ENCODE measurements at regions not wholly inside any gene's neighbourhood (a gene's known extent, or its start where the extent isn't known, plus 50 kb on each side); places are given as distances from the start of the nearest gene placed in this dataset.
"Not testable (repeated sequence)": the region's sequence is repeated elsewhere in the genome, so short reads cannot be mapped to it uniquely, and the experiment has no call there.

DNA sequence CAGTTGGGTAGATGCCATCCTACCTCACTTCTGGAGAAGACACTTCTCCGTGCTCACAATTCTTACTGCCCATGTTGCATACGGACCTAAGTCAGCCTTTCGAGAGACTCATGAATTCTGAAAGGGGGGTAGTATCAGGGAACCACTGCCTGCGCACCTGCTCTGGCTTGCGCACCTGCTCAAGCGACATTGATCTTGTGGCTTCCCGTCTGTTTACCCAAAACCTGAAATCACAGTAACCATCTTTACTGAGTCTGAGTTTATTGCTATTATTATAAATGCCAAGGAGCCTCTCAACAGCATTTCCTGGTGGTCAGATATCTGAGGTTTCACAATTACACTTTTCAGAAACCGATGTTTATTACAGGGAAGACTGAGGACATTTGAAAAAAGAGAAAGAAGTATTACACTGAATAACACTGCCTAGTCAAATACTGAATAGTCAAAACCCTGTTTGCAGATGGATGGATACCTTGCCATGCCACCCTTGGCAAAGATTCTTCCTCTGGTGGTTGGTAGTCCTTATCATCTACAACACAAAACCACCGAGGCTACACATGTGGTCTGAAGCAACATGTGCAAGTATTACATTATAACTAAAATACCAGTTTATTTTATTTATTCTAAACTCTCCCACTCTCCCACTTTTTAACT, 208.7 kb downstream of the SIPA1L2 start:
- Mint-ChIP-seq H3K27ac (no peak overlapping the region), H3K4me3 (no peak overlapping the region), H3K9me3 (no peaks in the 10 kb centered on the region), H3K4me1 (no peaks in the 10 kb centered on the region), H3K36me3 (no peaks in the 10 kb centered on the region), H3K27me3 (peaks cover 4% of the 10 kb centered on the region)
- no peak for DNase-seq

DNA sequence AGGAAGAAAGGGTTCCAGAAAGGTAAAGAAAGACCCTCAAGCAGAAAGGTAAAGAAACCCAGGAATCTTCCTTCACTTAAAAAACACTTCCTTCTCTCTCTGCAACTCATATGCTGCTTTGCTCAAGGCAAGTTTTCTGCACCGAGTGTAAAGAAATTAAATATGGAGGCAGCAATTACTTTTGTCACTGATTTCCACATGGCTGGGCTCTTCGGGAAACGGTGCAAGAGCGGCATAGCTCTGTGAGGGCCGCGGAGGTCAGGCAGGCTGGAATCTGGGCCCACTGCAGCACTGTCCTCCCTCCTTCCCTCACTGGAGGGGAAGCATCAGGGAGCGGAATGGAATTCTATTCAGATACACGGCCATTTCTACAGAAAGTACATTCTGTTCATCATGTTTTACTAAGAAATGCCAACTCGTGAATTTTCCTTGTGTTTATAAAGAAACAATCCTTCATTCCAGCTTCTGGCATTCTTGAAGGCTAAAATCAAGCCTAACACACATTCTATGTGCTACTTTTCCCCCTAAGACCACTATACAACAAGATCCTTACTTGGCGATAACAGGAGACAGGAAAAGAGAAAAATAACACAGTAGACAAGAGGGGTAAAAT, 212.2 kb downstream of the SIPA1L2 start:
- Mint-ChIP-seq H3K4me3 (no peak overlapping the region), H3K27me3 (peaks cover 4% of the 10 kb centered on the region), H3K4me1 (no peaks in the 10 kb centered on the region), H3K36me3 (no peaks in the 10 kb centered on the region), H3K9me3 (no peaks in the 10 kb centered on the region), H3K27ac (no peak overlapping the region)
- no peak for DNase-seq

DNA sequence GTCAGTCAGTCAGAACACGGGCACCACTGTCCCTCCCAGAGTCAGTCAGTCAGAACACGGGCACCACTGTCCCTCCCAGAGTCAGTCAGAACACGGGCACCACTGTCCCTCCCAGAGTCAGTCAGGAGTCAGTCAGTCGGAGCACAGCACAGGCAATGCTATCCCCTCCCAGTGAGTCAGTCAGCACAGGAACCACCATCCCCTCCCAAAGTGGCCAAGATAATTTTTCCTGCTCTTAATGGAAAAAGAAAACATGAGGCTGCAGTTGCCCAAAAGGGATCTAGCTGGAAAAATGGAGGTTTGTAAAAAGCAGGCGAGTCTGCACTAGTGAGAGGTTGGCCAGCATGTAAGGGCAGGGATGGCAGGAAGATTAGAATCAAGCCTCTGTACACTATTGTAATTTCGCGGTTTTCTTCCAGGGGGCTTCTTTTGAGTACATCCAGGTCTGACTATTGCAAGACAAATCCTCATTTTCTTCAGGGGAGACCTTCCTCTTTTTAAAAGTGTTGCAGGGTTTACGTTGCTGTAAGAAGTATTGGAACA, 213.8 kb downstream of the SIPA1L2 start:
- Mint-ChIP-seq H3K4me3 (no peak overlapping the region), H3K27ac (no peak overlapping the region), H3K4me1 (no peaks in the 10 kb centered on the region)

DNA sequence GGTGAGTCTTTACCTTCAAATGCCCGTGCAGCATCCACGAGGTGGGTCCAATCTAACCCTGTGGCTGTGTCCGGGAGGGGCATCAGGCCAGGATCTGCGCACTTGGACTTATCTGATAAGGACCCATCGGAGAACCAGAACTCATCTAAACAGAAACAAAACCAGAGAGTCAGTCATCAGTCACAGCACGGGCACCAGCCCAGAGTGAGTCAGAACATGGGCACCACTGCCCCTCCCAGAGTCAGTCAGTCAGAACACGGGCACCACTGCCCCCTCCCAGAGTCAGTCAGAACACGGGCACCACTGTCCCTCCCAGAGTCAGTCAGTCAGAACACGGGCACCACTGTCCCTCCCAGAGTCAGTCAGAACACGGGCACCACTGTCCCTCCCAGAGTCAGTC, 214.5 kb downstream of the SIPA1L2 start:
- H3K9me3 Mint-ChIP-seq, H3K4me3 Mint-ChIP-seq, H3K27me3 Mint-ChIP-seq, H3K27ac Mint-ChIP-seq, DNase-seq, H3K4me1 Mint-ChIP-seq, H3K36me3 Mint-ChIP-seq: not testable (repeated sequence)

More for the DNA sequence above, 213.8 kb downstream of the SIPA1L2 start:
- DNase-seq: no peak
- Mint-ChIP-seq H3K36me3 (no peaks in the 10 kb centered on the region), H3K27me3 (peaks cover 4% of the 10 kb centered on the region), H3K9me3 (no peaks in the 10 kb centered on the region)

DNA sequence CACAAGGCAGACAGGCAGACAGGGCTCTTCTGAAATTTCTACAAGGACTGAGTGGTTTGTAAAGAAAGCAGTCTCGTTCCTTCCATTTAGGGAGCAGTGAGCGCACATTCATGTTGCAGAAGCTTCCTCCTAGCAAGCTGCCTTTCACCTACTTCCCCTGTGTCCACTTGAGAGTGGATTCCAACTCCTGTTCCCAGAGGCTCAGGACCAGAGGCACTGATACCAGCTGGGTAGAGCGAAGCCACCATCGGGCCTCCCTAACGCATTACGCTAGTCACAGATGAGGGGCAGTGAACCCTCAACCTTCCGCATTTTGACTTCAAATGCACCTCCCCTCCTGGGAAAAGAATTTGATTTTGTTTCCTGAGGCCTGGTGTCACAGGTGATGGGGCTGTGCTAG, 215.8 kb downstream of the SIPA1L2 start:
- Mint-ChIP-seq H3K27me3 (no peaks in the 10 kb centered on the region), H3K36me3 (no peaks in the 10 kb centered on the region), H3K27ac (no peak overlapping the region), H3K9me3 (peaks cover 4% of the 10 kb centered on the region), H3K4me3 (no peak overlapping the region), H3K4me1 (no peaks in the 10 kb centered on the region)
- no peak for DNase-seq

DNA sequence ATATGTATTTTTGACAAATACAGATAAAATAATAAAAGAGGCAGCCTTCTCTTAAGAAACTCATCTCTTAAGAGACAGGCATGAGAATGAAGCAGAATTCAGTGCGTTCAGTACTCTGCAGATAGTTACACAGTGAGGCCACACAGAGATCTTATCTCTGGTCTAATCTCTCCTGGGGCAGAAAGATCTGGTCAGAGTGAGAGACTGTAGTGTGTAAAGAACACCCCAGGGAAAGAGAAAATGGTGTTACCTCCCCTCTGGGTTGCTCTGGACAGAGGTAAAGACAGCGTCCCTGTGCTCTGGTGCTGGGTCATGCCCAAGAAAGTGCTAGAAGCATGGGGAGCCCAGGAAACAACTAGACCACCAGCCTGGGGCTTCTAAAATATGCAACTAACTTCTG, 216.3 kb downstream of the SIPA1L2 start:
- DNase-seq: no peak
- no peaks in the 10 kb centered on the region for H3K36me3 Mint-ChIP-seq
- H3K9me3 Mint-ChIP-seq: peaks cover 4% of the 10 kb centered on the region
- no peak overlapping the region for H3K27ac Mint-ChIP-seq
- no peak overlapping the region for H3K4me3 Mint-ChIP-seq
- no peaks in the 10 kb centered on the region for H3K27me3 Mint-ChIP-seq
- no peaks in the 10 kb centered on the region for H3K4me1 Mint-ChIP-seq

DNA sequence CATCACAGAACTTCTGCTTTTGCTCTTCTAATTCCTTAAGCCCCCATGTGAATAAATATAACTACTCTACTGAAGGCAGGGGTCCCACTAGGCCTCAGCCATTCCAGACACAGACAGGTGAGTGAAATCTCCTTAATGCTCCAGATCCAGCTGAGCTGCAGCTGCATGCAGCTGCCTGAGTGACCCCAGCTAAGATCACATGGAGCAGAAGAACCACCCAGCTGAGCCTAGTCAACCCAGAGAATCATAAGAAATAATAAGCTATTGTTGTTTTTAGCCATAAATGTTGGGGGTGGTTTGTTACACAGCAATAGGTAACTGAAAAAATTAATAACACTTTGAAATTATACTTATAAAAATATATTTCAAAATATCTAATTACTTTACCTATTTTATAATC, 220.3 kb downstream of the SIPA1L2 start:
- Mint-ChIP-seq H3K9me3 (peaks cover 4% of the 10 kb centered on the region), H3K4me1 (no peaks in the 10 kb centered on the region), H3K4me3 (no peak overlapping the region), H3K27ac (no peak overlapping the region), H3K27me3 (no peaks in the 10 kb centered on the region), H3K36me3 (no peaks in the 10 kb centered on the region)
- no peak for DNase-seq

DNA sequence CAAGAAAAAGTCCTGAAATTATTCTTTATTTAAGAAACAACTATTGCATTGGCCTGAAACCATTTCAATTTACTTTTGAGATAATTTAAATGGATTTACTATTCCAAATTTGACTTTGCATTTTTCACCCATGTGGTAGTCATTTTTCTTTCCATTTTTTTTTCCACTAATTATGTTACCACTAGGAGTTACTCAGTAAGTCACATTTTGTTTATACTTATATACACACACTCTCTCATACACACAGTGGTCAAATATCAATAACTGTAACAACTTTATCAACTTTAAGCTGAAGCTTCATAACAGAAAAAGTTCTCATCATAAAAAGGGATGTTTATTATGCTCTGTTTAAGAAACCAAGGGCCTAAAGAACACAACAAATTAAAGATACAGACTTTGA, 222.8 kb downstream of the SIPA1L2 start:
- DNase-seq: no peak
- no peaks in the 10 kb centered on the region for H3K36me3 Mint-ChIP-seq
- peaks cover 4% of the 10 kb centered on the region for H3K9me3 Mint-ChIP-seq
- H3K4me3 Mint-ChIP-seq: no peak overlapping the region
- no peak overlapping the region for H3K27ac Mint-ChIP-seq
- peaks cover 3% of the 10 kb centered on the region for H3K27me3 Mint-ChIP-seq
- no peaks in the 10 kb centered on the region for H3K4me1 Mint-ChIP-seq

DNA sequence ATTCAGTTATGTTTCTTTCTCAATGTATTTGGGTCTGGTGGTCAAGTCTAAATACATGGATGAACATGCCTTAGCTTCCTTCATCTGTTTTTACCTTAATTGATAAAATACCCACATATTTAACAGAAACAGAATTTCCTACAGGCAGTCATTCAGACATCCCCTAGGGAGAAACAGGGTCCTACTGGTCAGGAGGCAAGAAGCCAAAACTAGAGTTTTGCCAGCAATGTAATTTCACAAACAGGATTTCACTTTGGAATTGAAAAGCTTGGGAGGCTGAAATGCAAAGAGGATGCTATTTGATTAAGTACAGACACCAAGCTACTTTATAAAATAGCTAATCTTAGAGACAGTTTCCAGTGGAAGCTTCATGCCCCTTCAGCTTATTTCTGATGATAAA, 224.2 kb downstream of the SIPA1L2 start:
- Mint-ChIP-seq H3K4me1 (no peaks in the 10 kb centered on the region), H3K9me3 (peaks cover 4% of the 10 kb centered on the region), H3K27ac (no peak overlapping the region), H3K27me3 (peaks cover 3% of the 10 kb centered on the region), H3K4me3 (no peak overlapping the region), H3K36me3 (no peaks in the 10 kb centered on the region)
- no peak for DNase-seq

DNA sequence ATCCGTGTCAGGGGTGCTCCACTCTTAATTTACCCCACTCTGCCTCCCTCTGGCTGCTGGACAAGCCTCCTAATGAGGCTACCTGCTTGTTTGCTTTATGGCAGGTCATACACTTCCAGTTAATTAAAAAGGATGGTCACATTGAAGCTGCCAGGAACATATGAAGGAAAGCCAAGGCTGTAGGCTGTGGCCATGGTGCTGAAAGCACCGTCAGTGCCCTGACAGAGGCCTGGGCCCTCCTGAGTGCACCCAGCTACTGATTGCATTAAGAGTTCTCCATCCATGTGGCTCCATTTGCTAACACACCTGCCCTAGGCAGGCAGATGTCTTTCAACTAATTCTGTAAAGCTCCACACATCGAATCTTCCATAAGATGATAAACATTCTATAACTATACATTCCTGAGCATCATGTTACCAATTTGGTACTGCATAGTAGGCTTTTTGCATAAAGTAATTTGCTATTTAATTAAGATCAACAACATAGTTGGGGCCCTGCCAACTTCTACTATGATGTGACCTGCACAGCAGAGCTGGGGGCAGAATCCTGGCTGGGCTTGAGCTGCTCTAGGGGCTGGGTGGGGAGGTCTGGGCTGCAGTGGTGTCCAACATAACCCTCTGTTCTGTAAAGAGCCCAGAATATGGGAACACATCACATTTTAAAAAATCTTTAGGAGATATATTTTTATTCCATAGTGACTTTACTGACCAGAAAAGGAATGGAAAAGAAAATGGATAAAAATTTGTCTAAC, 224.8 kb downstream of the SIPA1L2 start:
- H3K4me1 Mint-ChIP-seq: no peaks in the 10 kb centered on the region
- peaks cover 3% of the 10 kb centered on the region for H3K27me3 Mint-ChIP-seq
- no peak overlapping the region for H3K27ac Mint-ChIP-seq
- peaks cover 4% of the 10 kb centered on the region for H3K9me3 Mint-ChIP-seq
- H3K4me3 Mint-ChIP-seq: no peak overlapping the region
- no peak for DNase-seq
- no peaks in the 10 kb centered on the region for H3K36me3 Mint-ChIP-seq

DNA sequence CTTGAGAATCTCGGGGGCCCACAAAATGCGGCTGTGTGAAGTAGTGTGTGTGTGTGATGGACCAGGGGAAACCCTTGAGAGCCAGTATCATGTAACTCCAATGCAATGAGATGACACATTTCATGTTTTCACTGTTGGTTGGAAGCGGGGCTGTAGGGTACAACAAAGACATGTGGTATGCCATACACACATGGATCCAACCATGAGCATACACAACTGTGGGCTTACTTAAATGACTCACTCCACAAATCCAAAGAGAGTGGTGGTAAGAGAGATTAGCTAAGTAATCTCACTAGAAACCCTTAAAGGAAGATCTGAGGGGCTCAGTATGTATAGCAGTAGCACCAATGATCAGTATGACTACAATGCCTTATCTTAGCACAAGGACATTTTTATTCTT, 225.7 kb downstream of the SIPA1L2 start:
- Mint-ChIP-seq H3K4me3 (no peak overlapping the region), H3K9me3 (no peaks in the 10 kb centered on the region), H3K27ac (no peak overlapping the region), H3K4me1 (no peaks in the 10 kb centered on the region), H3K36me3 (no peaks in the 10 kb centered on the region), H3K27me3 (peaks cover 3% of the 10 kb centered on the region)
- no peak for DNase-seq

DNA sequence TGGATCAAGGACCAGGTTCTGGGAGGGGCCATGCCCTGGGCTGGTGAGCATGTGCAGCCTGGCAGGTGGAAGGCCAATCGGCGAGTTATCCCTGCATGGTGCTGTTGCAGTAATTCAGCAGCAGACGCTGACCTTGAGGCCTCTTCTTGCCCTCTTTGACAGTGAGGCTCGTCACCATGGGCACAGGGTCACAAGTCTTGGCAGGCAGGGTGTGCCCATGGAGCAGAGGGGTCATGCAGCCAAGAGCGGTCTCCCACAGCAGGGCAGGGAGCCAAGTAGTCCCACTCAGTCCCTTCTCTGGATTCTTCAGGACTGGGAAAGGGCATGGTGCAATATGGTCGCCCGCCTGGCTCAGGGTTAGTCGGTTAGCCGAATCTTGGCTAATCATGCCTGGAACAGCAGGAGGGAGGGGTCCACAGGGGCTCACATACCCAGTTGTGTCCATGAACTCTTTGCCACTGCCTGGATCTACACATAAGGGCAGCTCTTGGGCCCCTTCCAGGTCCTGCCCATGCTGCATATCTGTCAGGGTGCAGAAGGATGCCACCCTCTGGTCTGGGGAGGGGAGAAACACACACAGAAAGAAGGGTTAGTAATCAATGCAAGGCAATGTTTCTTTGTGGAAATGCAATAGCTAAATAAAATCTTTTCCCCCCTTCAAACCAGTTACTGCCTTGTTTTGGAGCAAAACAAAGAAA, 226.8 kb downstream of the SIPA1L2 start:
- Mint-ChIP-seq H3K27ac (no peak overlapping the region), H3K9me3 (no peaks in the 10 kb centered on the region), H3K27me3 (peaks cover 3% of the 10 kb centered on the region), H3K4me1 (no peaks in the 10 kb centered on the region), H3K4me3 (no peak overlapping the region), H3K36me3 (no peaks in the 10 kb centered on the region)
- no peak for DNase-seq

DNA sequence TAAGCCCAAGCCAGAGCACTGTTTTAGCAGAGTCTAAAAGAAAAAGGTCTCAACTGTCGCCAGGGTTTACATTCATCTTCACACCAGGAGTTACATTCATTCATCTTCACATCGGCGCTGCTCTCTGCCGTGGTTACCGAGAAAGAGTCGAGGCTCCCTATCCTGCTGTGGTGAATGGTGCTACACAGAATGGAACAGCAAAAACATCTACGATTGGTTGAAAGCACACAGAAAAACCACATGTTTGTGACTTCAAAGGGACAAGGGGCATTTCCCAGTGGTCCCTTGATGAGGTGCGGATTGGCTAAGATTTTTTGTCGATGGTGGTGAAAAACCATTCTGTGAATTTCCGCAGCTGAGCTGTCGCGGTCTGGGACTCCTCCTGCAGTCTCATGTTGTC, 231.1 kb downstream of the SIPA1L2 start:
- Mint-ChIP-seq H3K4me3 (no peak overlapping the region), H3K9me3 (no peaks in the 10 kb centered on the region), H3K27ac (no peak overlapping the region), H3K4me1 (no peaks in the 10 kb centered on the region), H3K27me3 (peaks cover 1% of the 10 kb centered on the region), H3K36me3 (no peaks in the 10 kb centered on the region)
- no peak for DNase-seq

DNA sequence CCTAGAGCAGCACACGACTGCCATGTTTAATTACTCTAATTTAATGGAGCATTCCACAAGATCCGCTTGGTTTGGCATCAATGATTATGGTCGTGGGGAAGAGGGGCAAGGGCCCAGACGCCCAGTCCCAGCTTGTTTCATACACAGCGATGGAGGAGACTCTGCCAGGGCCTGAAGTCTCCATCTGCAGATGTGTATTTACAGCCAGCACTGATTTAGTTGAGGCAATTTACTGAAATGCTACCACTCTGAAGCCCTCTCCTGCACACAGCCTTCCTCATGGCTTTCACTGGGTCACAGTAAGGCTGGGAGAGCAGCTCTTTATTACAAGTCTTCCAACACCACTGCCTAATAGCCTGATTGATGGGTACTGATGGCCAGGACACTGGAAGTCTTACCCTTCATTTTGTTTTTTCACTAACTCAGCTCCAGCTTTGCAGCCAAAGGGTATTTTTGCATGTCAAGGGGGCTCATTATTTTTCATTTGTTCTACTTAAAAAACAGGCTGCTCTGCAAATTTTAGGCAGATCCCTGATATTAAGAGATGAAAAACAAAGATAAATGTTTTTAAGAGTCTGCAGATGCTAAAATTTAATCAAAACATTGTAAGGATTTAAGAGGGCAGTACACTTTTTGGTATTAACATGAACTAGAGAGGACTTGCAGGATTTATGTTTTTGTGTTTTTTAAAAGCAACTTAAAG, 236.3 kb downstream of the SIPA1L2 start:
- H3K4me1 Mint-ChIP-seq: no peaks in the 10 kb centered on the region
- no peaks in the 10 kb centered on the region for H3K36me3 Mint-ChIP-seq
- H3K4me3 Mint-ChIP-seq: no peak overlapping the region
- DNase-seq: no peak
- no peak overlapping the region for H3K27ac Mint-ChIP-seq
- H3K9me3 Mint-ChIP-seq: no peaks in the 10 kb centered on the region
- peaks cover 6% of the 10 kb centered on the region for H3K27me3 Mint-ChIP-seq

DNA sequence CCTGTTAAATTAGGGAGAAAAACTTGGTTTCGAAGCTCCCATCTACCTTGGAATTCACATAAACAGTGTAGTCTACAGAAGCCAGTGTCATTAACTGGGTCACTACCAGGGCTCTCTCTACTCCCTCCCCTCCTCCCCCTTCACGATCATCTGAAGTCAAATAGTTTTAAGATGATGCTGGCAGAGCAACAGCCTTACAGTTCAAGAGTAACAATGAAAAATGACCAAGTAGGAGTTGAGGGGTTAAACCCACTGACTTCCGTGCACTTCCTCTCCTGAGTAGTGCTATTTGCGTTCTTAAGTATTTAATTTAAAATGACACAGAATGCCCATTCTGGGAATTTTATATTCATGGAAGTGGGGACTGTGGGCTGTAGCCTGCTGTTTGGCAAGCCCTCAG, 236.9 kb downstream of the SIPA1L2 start:
- H3K27ac Mint-ChIP-seq: no peak overlapping the region
- peaks cover 6% of the 10 kb centered on the region for H3K27me3 Mint-ChIP-seq
- no peak for DNase-seq
- no peaks in the 10 kb centered on the region for H3K36me3 Mint-ChIP-seq
- H3K4me1 Mint-ChIP-seq: no peaks in the 10 kb centered on the region
- no peak overlapping the region for H3K4me3 Mint-ChIP-seq
- H3K9me3 Mint-ChIP-seq: no peaks in the 10 kb centered on the region

Data from activated naive CD8-positive, alpha-beta T cell treated with anti-CD3 and anti-CD28 coated beads for 36 hours (primary cell).